Mucosa of descending colon (tissue), 3 donors: ENCODE measurements at regions not wholly inside any gene's neighbourhood (a gene's known extent, or its start where the extent isn't known, plus 50 kb on each side); places are given as distances from the start of the nearest gene placed in this dataset.

Experiments used
- ATAC-seq: fragments of 200-7000 bp; cut with Tn5 transposase; one replicate; pipeline ENCODE4 v1.9.1; 2020; ENCODE audit warnings: mild to moderate bottlenecking, moderate library complexity
- DNase-seq, 3 donors: peaks; one replicate each; pipeline ENCODE4 v3.0.0-alpha.2; 2020
- H3K36me3 ChIP-seq: fragments of 200-600 bp; one replicate; pipeline ENCODE4 v1.8.0; 2021; ENCODE audit warnings: low read depth, mild to moderate bottlenecking
- H3K4me1 ChIP-seq: fragments of 200-600 bp; one replicate; pipeline ENCODE4 v1.8.0; 2021; ENCODE audit warnings: low read depth, mild to moderate bottlenecking
- H3K4me3 ChIP-seq: fragments of 200-600 bp; one replicate; pipeline ENCODE4 v1.8.0; 2021; ENCODE audit warnings: mild to moderate bottlenecking
- H3K9me3 ChIP-seq: fragments of 200-600 bp; one replicate; pipeline ENCODE4 v1.8.0; 2021; ENCODE audit warnings: mild to moderate bottlenecking
- CTCF ChIP-seq: fragments of 200-600 bp; IDR thresholded peaks from one replicate; pipeline ENCODE4 v1.8.0; 2022; ENCODE audit warnings: antibody characterized with exemption, mild to moderate bottlenecking
- intact Hi-C, 2 donors: fragments of 100-400 bp; cut with DNase I in 1 of 2; cut with micrococcal nuclease in 1 of 2; formaldehyde crosslinking; loops; one replicate each; pipeline versions ENCODE4 v1.11.0 to v1.11.1; 2022; cut with DNase I, micrococcal nuclease
- donor health status: DM: no; HTN: no; CAD: no; lungs with moderate emphysema.
- donor health status: DM: no; HTN: no; CAD: no.
- donor health status: DM: no; HTN: yes; CAD: no.

- intact Hi-C loops = no loop called here
- no peak overlapping the region for H3K4me3 ChIP-seq
- no peaks in the 10 kb centered on the region for H3K36me3 ChIP-seq
- H3K9me3 ChIP-seq = no peaks in the 10 kb centered on the region
- ATAC-seq (no peak), DNase-seq (no peak)
- H3K4me1 ChIP-seq = peaks cover 11% of the 10 kb centered on the region
- TF ChIP-seq CTCF = no peak
Measured at GRCh38 chr9:129318121-129319075, 140.3 kb upstream of the IER5L start.

- DNase-seq (peak in 2 of 3 donors; percentile 51 to 58), ATAC-seq (peak; percentile 57)
- H3K9me3 ChIP-seq = no peaks in the 10 kb centered on the region
- H3K36me3 ChIP-seq = no peaks in the 10 kb centered on the region
- intact Hi-C loops = no loop called here
- no peak overlapping the region for H3K4me3 ChIP-seq
- no peak for TF ChIP-seq CTCF
- peaks cover 11% of the 10 kb centered on the region for H3K4me1 ChIP-seq
Measured at GRCh38 chr9:129317179-129318011, 139.3 kb upstream of the IER5L start.

GRCh38 chr9:129316281-129317030 is 138.4 kb upstream of the IER5L start:
- TF ChIP-seq CTCF = no peak
- Histone ChIP-seq H3K36me3 (no peaks in the 10 kb centered on the region), H3K4me1 (peaks cover 11% of the 10 kb centered on the region), H3K9me3 (no peaks in the 10 kb centered on the region), H3K4me3 (no peak overlapping the region)
- intact Hi-C loops = no loop called here
- ATAC-seq = no peak
- no peak for DNase-seq

GRCh38 chr9:129313331-129313955 is 135.4 kb upstream of the IER5L start:
- ATAC-seq = no peak
- TF ChIP-seq CTCF = no peak
- no peak for DNase-seq
- no peaks in the 10 kb centered on the region for H3K36me3 ChIP-seq
- H3K4me1 ChIP-seq = no peaks in the 10 kb centered on the region
- no peaks in the 10 kb centered on the region for H3K9me3 ChIP-seq
- intact Hi-C loops = no loop called here
- H3K4me3 ChIP-seq = no peak overlapping the region
